Activated CD8-positive, alpha-beta memory T cell treated with anti-CD3 and anti-CD28 coated beads, Interleukin-2, amount 50 U/mL, for 24 hours (primary cell): ENCODE measurements at regions not wholly inside any gene's neighbourhood (a gene's known extent, or its start where the extent isn't known, plus 50 kb on each side); places are given as distances from the start of the nearest gene placed in this dataset.

ENCODE experiments used
- DNase-seq: peaks from one replicate; pipeline ENCODE4 v3.0.0-alpha.2; 2020; ENCODE audit errors: extremely low read depth

- DNase-seq: no peak
Observed at GRCh38 chr20:60986506-60987156, 265.4 kb upstream of the CDH4 start.

GRCh38 chr20:60990061-60990460, 262.0 kb upstream of the CDH4 start:
- no peak for DNase-seq

GRCh38 chr20:60990643-60991042, 261.4 kb upstream of the CDH4 start:
- no peak for DNase-seq

GRCh38 chr20:60993433-60994044, 258.5 kb upstream of the CDH4 start:
- DNase-seq: no peak

- no peak for DNase-seq
Observed at GRCh38 chr20:60999250-60999649, 252.8 kb upstream of the CDH4 start.

- DNase-seq: no peak
Observed at GRCh38 chr20:61002090-61002489, 250.0 kb upstream of the CDH4 start.

- DNase-seq: no peak
Observed at GRCh38 chr20:61014491-61014890, 237.6 kb upstream of the CDH4 start.

GRCh38 chr20:61015602-61016001, 236.5 kb upstream of the CDH4 start:
- DNase-seq: no peak

- no peak for DNase-seq
Observed at GRCh38 chr20:61019322-61019721, 232.7 kb upstream of the CDH4 start.

GRCh38 chr20:61023612-61024011, 228.4 kb upstream of the CDH4 start:
- no peak for DNase-seq

GRCh38 chr20:61024390-61024789, 227.7 kb upstream of the CDH4 start:
- DNase-seq: no peak

- DNase-seq: no peak
Observed at GRCh38 chr20:61025536-61025935, 226.5 kb upstream of the CDH4 start.

- DNase-seq: no peak
Observed at GRCh38 chr20:61026173-61026572, 225.9 kb upstream of the CDH4 start.

- no peak for DNase-seq
Observed at GRCh38 chr20:61026731-61027130, 225.3 kb upstream of the CDH4 start.

GRCh38 chr20:61027218-61027617, 224.8 kb upstream of the CDH4 start:
- no peak for DNase-seq

- no peak for DNase-seq
Observed at GRCh38 chr20:61030130-61030529, 221.9 kb upstream of the CDH4 start.

- DNase-seq: no peak
Observed at GRCh38 chr20:61031101-61031830, 220.8 kb upstream of the CDH4 start.

- no peak for DNase-seq
Observed at GRCh38 chr20:61037498-61037897, 214.6 kb upstream of the CDH4 start.

- DNase-seq: no peak
Observed at GRCh38 chr20:61041481-61041880, 210.6 kb upstream of the CDH4 start.

GRCh38 chr20:61042506-61043385, 209.3 kb upstream of the CDH4 start:
- no peak for DNase-seq

- DNase-seq: no peak
Observed at GRCh38 chr20:61043681-61044080, 208.4 kb upstream of the CDH4 start.

- DNase-seq: no peak
Observed at GRCh38 chr20:61044499-61044898, 207.6 kb upstream of the CDH4 start.
